ENCODE measurements at regions not wholly inside any gene's neighbourhood (a gene's known extent, or its start where the extent isn't known, plus 50 kb on each side); places are given as distances from the start of the nearest gene placed in this dataset.

GRCh38 chr5:89560696-89561095, 677.7 kb upstream of the MEF2C start:
- Histone ChIP-seq H3K4me1 (replicated peaks in 1 of 4; ENCODE audit: control insufficient read depth in 3 of 4, insufficient read depth in 4 of 4, low read length in 3 of 4) (no peaks in the 10 kb centered on the region), H3K14ac (ENCODE audit: insufficient read length) (no peak overlapping the region), H3K27me3 (replicated peaks in 1 of 4; ENCODE audit: control insufficient read depth in 3 of 4, extremely low read depth in 1 of 4, insufficient read depth in 3 of 4, low read length in 3 of 4) (no peaks in the 10 kb centered on the region), H2BK120ac (replicated peaks; ENCODE audit: low read depth, low read length) (no peak overlapping the region), H3K4ac (replicated peaks; ENCODE audit: insufficient read length, low read depth, low read length) (no peak overlapping the region), H2AFZ (ENCODE audit: low read length) (no peak overlapping the region), H2AK5ac (ENCODE audit: low read depth, low read length) (no peak overlapping the region), H3K9ac (replicated peaks in 1 of 4; ENCODE audit: extremely low read depth in 1 of 4, low read depth in 3 of 4, low read length in 3 of 4) (no peak overlapping the region), H2BK20ac (ENCODE audit: low read length) (no peak overlapping the region), H3K4me3 (ENCODE audit: extremely low read depth in 1 of 4, insufficient read depth in 2 of 4, low read depth in 3 of 4, low read length in 4 of 4) (no peak overlapping the region), H3K27ac (ENCODE audit: low read depth, low read length) (no peak overlapping the region), H4K5ac (ENCODE audit: insufficient read length, low read depth, low read length) (no peak overlapping the region), H2BK5ac (ENCODE audit: low read depth, low read length) (no peak overlapping the region), H3K23me2 (ENCODE audit: low read depth, low read length) (no peaks in the 10 kb centered on the region), H3K18ac (ENCODE audit: extremely low read depth, low read length) (no peak overlapping the region), H2BK15ac (ENCODE audit: low read length) (no peak overlapping the region), H3K79me1 (ENCODE audit: low read depth, low read length) (no peaks in the 10 kb centered on the region), H3K23ac (ENCODE audit: insufficient read length) (no peak overlapping the region), H3K4me2 (ENCODE audit: insufficient read depth in 1 of 2, low read depth in 2 of 2, low read length in 2 of 2) (no peak overlapping the region), H2BK12ac (ENCODE audit: low read depth, low read length) (no peak overlapping the region), H3K9me3 (ENCODE audit: insufficient read depth in 2 of 2, low read depth in 1 of 2, low read length in 1 of 2) (no peaks in the 10 kb centered on the region), H3K56ac (replicated peaks; ENCODE audit: insufficient read length, low read depth, low read length) (no peak overlapping the region), H4K8ac (ENCODE audit: extremely low read depth, insufficient read depth, low read length) (no peak overlapping the region), H3K79me2 (ENCODE audit: control insufficient read depth in 1 of 2, insufficient read depth in 2 of 2, low read length in 2 of 2) (no peaks in the 10 kb centered on the region), H4K91ac (replicated peaks; ENCODE audit: insufficient read length, low read length) (no peak overlapping the region), H3K36me3 (ENCODE audit: control insufficient read depth in 2 of 4, insufficient read depth in 4 of 4, low read length in 3 of 4) (no peaks in the 10 kb centered on the region), H4K20me1 (replicated peaks in 1 of 2; ENCODE audit: control insufficient read depth in 1 of 2, insufficient read depth in 2 of 2, low read length in 2 of 2) (no peaks in the 10 kb centered on the region)
- DNase-seq (ENCODE audit: low read depth in 1 of 2, low spot score in 2 of 2) (no peak), FAIRE-seq (no peak)
- ChIA-PET CTCF (ENCODE audit: partially characterized antibody) (interaction anchor here (1.1 kb wide), 1 partner anchor 225 kb away, joined by 3 read pairs; no protein-coding TSS in a partner anchor), POLR2A (ENCODE audit: partially characterized antibody) (interaction anchor here (1.8 kb wide), 1 partner anchor 10 kb away, joined by 4 read pairs; no protein-coding TSS in a partner anchor)
- WGBS, 2 experiments (ENCODE audit: extremely low coverage in 1 of 2, insufficient coverage in 1 of 2, insufficient read length in 1 of 2, insufficient replicate concordance in 2 of 2, low coverage in 1 of 2, low lambda C conversion rate in 2 of 2, missing lambda C conversion rate in 1 of 2), result 80% methylated on average over 4 of the region's 4 CpGs; no CpG with 5 or more reads in 1 of the 2 experiments
- no peak for TF ChIP-seq HDAC2 (IDR thresholded peaks at IDR 0.05; ENCODE audit: borderline replicate concordance in 1 of 2, low read depth in 2 of 2, low read length in 2 of 2)
- no peak for TF ChIP-seq KDM1A (IDR thresholded peaks at IDR 0.05; ENCODE audit: borderline replicate concordance, low read length)
- no peak for TF ChIP-seq BCL11A (IDR thresholded peaks at IDR 0.05; ENCODE audit: low read depth in 2 of 2, low read length in 2 of 2)
- no peak for TF ChIP-seq SP1 (IDR thresholded peaks at IDR 0.05; ENCODE audit: low read depth, low read length)
- TF ChIP-seq EZH2 (IDR thresholded peaks at IDR 0.05; ENCODE audit: low read depth, low read length, severe bottlenecking), result no peak
- TF ChIP-seq CBX8 (IDR thresholded peaks at IDR 0.05; ENCODE audit: borderline replicate concordance, low read depth, low read length), result no peak
- TF ChIP-seq BRCA1 (IDR thresholded peaks at IDR 0.05; ENCODE audit: low read depth, low read length), result no peak
- TF ChIP-seq SIX5 (IDR thresholded peaks at IDR 0.05; ENCODE audit: low read depth, low read length), result no peak
- TF ChIP-seq TCF12 (IDR thresholded peaks at IDR 0.05; ENCODE audit: low read depth, low read length), result no peak
- no peak for TF ChIP-seq SIN3A (conservative IDR thresholded peaks at IDR 0.05 in 1 of 2, IDR thresholded peaks at IDR 0.05 in 1 of 2; ENCODE audit: low read depth in 1 of 2, low read length in 2 of 2)
- no peak for TF ChIP-seq EGR1 (IDR thresholded peaks at IDR 0.05; ENCODE audit: borderline replicate concordance, low read depth, low read length)
